Neural cell (in vitro differentiated cells): ENCODE measurements at regions not wholly inside any gene's neighbourhood (a gene's known extent, or its start where the extent isn't known, plus 50 kb on each side); places are given as distances from the start of the nearest gene placed in this dataset.

Experiments
- H2AFZ ChIP-seq: fragments of 200-600, 300-800 bp; sonication (generic), shearing (Covaris generic); 2 replicates; pipeline ENCODE4 v1.6.0; 2014; ENCODE audit warnings: low read depth, mild to moderate bottlenecking, antibody characterized with exemption, low read length, moderate library complexity
- H3F3A ChIP-seq: fragments of 200-600 bp; shearing (Covaris generic); 2 replicates; pipeline ENCODE4 v1.6.1; 2016; ENCODE audit warnings: mild to moderate bottlenecking, moderate library complexity, mixed read lengths, antibody characterized with exemption, low read length; ENCODE audit not compliant: insufficient read depth, poor library complexity, severe bottlenecking
- H3K27ac ChIP-seq: fragments of 200-600, 300-800 bp; sonication (generic), shearing (Covaris generic); 2 replicates; pipeline ENCODE4 v1.5.1; 2014; ENCODE audit warnings: mild to moderate bottlenecking, low read length, moderate library complexity
- H3K27me3 ChIP-seq: fragments of 300-800, 200-600 bp; sonication (generic), shearing (Covaris generic); 2 replicates; pipeline ENCODE4 v1.6.0; 2014; ENCODE audit warnings: mild to moderate bottlenecking, low read depth, low read length, moderate library complexity; ENCODE audit not compliant: insufficient read depth
- H3K36me3 ChIP-seq: fragments of 300-800, 200-600 bp; sonication (generic), shearing (Covaris generic); 2 replicates; pipeline ENCODE4 v1.5.1; 2014; ENCODE audit warnings: mild to moderate bottlenecking, antibody characterized with exemption, low read length, moderate library complexity; ENCODE audit not compliant: insufficient read depth
- H3K4me2 ChIP-seq: fragments of 300-800, 200-600 bp; sonication (generic), shearing (Covaris generic); 2 replicates; pipeline ENCODE4 v1.6.0; 2014; ENCODE audit warnings: mild to moderate bottlenecking, low read length
- H3K4me3 ChIP-seq: fragments of 300-800, 200-600 bp; sonication (generic), shearing (Covaris generic); 2 replicates; pipeline ENCODE4 v1.5.1; 2014; ENCODE audit warnings: mild to moderate bottlenecking, low read length, moderate library complexity
- H3K79me2 ChIP-seq: fragments of 200-600 bp; shearing (Covaris generic); replicated peaks from 2 replicates; pipeline ENCODE4 v1.6.0; 2014; ENCODE audit warnings: mild to moderate bottlenecking, low read length, moderate library complexity; ENCODE audit not compliant: insufficient read depth
- H3K9ac ChIP-seq: fragments of 300-800, 200-600 bp; sonication (generic), shearing (Covaris generic); 2 replicates; pipeline ENCODE4 v1.6.1; 2016; ENCODE audit warnings: mild to moderate bottlenecking, low read length, mixed read lengths
- H3K9me2 ChIP-seq: fragments of 200-600 bp; shearing (Covaris generic); 2 replicates; pipeline ENCODE4 v1.6.1; 2016; ENCODE audit warnings: mild to moderate bottlenecking, low read length, mixed read lengths; ENCODE audit not compliant: insufficient read depth
- H3K9me3 ChIP-seq: fragments of 200-600, 300-800 bp; sonication (generic), shearing (Covaris generic); 2 replicates; pipeline ENCODE4 v1.6.1; 2016; ENCODE audit warnings: mild to moderate bottlenecking, mixed run types, low read length, moderate library complexity, mixed read lengths
- H4K20me1 ChIP-seq: fragments of 200-600 bp; shearing (Covaris generic); 2 replicates; pipeline ENCODE4 v1.6.1; 2016; ENCODE audit warnings: mild to moderate bottlenecking, mixed run types; ENCODE audit not compliant: insufficient read depth
- EP300 ChIP-seq: fragments of 450-650 bp; conservative IDR thresholded peaks from 2 replicates; pipeline ENCODE4 v1.6.1; 2014; ENCODE audit warnings: antibody characterized with exemption, mild to moderate bottlenecking, moderate library complexity; ENCODE audit not compliant: poor library complexity, severe bottlenecking
- EZH2 ChIP-seq: fragments of 200-600, 300-800 bp; shearing (Covaris generic), sonication (generic); IDR thresholded peaks from 2 replicates; pipeline ENCODE4 v1.6.1; 2014; ENCODE audit warnings: antibody characterized with exemption, low read length, borderline replicate concordance, mild to moderate bottlenecking; ENCODE audit not compliant: insufficient read depth, poor library complexity, severe bottlenecking
- MXI1 ChIP-seq: fragments of 450-650 bp; conservative IDR thresholded peaks from 2 replicates; pipeline ENCODE4 v1.6.1; 2014; ENCODE audit warnings: antibody characterized with exemption, mild to moderate bottlenecking; ENCODE audit not compliant: poor library complexity, severe bottlenecking
- POLR2AphosphoS5 ChIP-seq: IDR thresholded peaks from 2 replicates; pipeline ENCODE4 v1.6.1; 2012
- RAD21 ChIP-seq: fragments of 450-650 bp; conservative IDR thresholded peaks from 2 replicates; pipeline ENCODE4 v1.6.1; 2014; ENCODE audit warnings: antibody characterized with exemption, mild to moderate bottlenecking, moderate library complexity
- SMC3 ChIP-seq: fragments of 450-650 bp; conservative IDR thresholded peaks from 2 replicates; pipeline ENCODE4 v1.6.1; 2014; ENCODE audit warnings: antibody characterized with exemption, mild to moderate bottlenecking, moderate library complexity; ENCODE audit not compliant: poor library complexity
- TAF1 ChIP-seq: IDR thresholded peaks from 2 replicates; pipeline ENCODE4 v1.6.1; 2012; ENCODE audit warnings: low read depth
- TF ChIP-seq, protein P1 (sequence below): fragments of 450-650 bp; IDR thresholded peaks from 2 replicates; pipeline ENCODE4 v1.5.1; 2014; ENCODE audit warnings: antibody characterized with exemption, mild to moderate bottlenecking, moderate library complexity; ENCODE audit not compliant: poor library complexity, severe bottlenecking
- TF ChIP-seq, protein P2 (sequence below): IDR thresholded peaks from 2 replicates; pipeline ENCODE4 v1.6.1; 2012; ENCODE audit warnings: borderline replicate concordance

GRCh38 chr15:66994927-66995656 is 70.3 kb upstream of the SMAD3 start:
- Histone ChIP-seq H3K4me2 (no peak overlapping the region), H3K27me3 (no peaks in the 10 kb centered on the region), H3K9ac (no peak overlapping the region), H3K79me2 (no peaks in the 10 kb centered on the region), H3F3A (no peaks in the 10 kb centered on the region), H3K36me3 (no peaks in the 10 kb centered on the region), H3K9me3 (no peaks in the 10 kb centered on the region), H4K20me1 (no peaks in the 10 kb centered on the region), H3K9me2 (no peaks in the 10 kb centered on the region), H3K4me3 (no peak overlapping the region), H2AFZ (no peak overlapping the region), H3K27ac (no peak overlapping the region)
- TF ChIP-seq EP300 (no peak), EZH2 (no peak), RAD21 (no peak), MXI1 (no peak), TAF1 (no peak), POLR2AphosphoS5 (no peak), SMC3 (no peak)
- TF ChIP-seq, protein P1, sequence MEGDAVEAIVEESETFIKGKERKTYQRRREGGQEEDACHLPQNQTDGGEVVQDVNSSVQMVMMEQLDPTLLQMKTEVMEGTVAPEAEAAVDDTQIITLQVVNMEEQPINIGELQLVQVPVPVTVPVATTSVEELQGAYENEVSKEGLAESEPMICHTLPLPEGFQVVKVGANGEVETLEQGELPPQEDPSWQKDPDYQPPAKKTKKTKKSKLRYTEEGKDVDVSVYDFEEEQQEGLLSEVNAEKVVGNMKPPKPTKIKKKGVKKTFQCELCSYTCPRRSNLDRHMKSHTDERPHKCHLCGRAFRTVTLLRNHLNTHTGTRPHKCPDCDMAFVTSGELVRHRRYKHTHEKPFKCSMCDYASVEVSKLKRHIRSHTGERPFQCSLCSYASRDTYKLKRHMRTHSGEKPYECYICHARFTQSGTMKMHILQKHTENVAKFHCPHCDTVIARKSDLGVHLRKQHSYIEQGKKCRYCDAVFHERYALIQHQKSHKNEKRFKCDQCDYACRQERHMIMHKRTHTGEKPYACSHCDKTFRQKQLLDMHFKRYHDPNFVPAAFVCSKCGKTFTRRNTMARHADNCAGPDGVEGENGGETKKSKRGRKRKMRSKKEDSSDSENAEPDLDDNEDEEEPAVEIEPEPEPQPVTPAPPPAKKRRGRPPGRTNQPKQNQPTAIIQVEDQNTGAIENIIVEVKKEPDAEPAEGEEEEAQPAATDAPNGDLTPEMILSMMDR = no peak
- TF ChIP-seq, protein P2, sequence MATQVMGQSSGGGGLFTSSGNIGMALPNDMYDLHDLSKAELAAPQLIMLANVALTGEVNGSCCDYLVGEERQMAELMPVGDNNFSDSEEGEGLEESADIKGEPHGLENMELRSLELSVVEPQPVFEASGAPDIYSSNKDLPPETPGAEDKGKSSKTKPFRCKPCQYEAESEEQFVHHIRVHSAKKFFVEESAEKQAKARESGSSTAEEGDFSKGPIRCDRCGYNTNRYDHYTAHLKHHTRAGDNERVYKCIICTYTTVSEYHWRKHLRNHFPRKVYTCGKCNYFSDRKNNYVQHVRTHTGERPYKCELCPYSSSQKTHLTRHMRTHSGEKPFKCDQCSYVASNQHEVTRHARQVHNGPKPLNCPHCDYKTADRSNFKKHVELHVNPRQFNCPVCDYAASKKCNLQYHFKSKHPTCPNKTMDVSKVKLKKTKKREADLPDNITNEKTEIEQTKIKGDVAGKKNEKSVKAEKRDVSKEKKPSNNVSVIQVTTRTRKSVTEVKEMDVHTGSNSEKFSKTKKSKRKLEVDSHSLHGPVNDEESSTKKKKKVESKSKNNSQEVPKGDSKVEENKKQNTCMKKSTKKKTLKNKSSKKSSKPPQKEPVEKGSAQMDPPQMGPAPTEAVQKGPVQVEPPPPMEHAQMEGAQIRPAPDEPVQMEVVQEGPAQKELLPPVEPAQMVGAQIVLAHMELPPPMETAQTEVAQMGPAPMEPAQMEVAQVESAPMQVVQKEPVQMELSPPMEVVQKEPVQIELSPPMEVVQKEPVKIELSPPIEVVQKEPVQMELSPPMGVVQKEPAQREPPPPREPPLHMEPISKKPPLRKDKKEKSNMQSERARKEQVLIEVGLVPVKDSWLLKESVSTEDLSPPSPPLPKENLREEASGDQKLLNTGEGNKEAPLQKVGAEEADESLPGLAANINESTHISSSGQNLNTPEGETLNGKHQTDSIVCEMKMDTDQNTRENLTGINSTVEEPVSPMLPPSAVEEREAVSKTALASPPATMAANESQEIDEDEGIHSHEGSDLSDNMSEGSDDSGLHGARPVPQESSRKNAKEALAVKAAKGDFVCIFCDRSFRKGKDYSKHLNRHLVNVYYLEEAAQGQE = no peak

DNA sequence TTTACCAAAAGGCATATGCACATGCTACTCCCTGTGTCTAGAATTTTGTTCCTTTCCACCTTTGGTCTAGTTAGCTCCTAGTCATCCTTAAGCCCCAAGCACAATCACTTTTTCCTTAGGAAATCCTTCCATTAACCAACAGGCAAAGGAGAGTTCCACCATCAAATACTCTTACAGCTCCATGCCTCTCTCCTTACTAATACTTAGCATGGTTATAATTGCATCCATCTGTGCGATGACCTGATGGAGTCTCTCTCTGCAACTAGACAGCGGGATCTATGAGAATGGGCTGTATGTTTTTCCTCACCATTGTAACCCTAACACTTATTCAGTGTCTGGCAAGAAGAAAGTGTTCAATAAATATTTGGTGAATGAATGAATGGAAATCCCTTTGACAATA is 69.3 kb upstream of the SMAD3 start:
- Histone ChIP-seq H3F3A (no peaks in the 10 kb centered on the region), H3K9me2 (no peaks in the 10 kb centered on the region), H3K36me3 (no peaks in the 10 kb centered on the region), H3K4me2 (no peak overlapping the region), H2AFZ (no peak overlapping the region), H3K27me3 (no peaks in the 10 kb centered on the region), H4K20me1 (no peaks in the 10 kb centered on the region), H3K79me2 (no peaks in the 10 kb centered on the region), H3K9ac (no peak overlapping the region), H3K27ac (no peak overlapping the region), H3K4me3 (no peak overlapping the region), H3K9me3 (no peaks in the 10 kb centered on the region)
- no peak for TF ChIP-seq MXI1
- TF ChIP-seq TAF1 = no peak
- TF ChIP-seq RAD21 = no peak
- TF ChIP-seq EZH2 = no peak
- TF ChIP-seq, protein P1 = no peak
- no peak for TF ChIP-seq EP300
- TF ChIP-seq, protein P2 = no peak
- no peak for TF ChIP-seq SMC3
- TF ChIP-seq POLR2AphosphoS5 = no peak
